ENCODE measurements at regions not wholly inside any gene's neighbourhood (a gene's known extent, or its start where the extent isn't known, plus 50 kb on each side); places are given as distances from the start of the nearest gene placed in this dataset.
A peak's percentile ranks its signal among the peaks of the same experiment; 100 is the strongest.

DNA sequence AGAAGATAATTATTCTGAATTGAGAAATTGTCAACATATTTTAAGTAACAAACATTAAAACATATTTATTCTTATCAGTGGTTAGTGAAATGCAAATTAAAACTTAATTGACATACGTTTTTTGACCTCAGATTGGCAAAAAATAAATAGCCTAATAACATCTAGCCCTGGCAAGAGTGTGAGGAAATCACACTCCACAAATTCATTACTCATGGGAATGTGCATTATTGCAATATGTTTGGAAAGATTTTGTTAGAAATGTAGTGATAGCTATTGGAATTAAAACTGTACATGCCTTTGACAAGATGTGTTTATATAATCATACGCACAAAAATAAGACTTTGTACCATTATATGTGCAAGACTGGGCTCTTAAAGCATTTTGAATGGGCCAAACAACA, 168.6 kb downstream of the KITLG start:
- H3K4me3 ChIP-seq (ENCODE audit: low read depth, low read length), result no peak overlapping the region
- TF ChIP-seq CTCF (IDR thresholded peaks at IDR 0.05; ENCODE audit: low read depth, low read length), result no peak

DNA sequence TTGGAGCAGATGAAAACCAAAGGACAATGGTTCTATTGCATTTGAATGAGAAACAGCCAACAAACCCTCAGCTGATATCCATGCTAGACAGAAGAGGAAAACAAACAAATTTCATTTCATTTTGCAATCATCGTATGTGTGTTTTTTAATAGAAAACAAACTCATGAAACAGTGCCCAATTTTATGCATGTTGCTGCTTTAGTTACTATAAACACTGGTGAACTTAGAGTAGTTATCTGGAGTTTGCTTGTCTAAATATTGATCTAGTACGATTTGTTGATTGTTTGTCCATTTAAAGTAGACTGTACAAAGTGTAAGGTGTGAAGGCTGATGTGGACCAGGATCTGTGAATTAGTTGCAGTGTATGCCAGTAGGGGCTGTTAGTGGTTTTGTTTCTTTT, 166.6 kb downstream of the KITLG start:
- no peak overlapping the region for H3K4me3 ChIP-seq (ENCODE audit: low read depth, low read length)
- TF ChIP-seq CTCF (IDR thresholded peaks at IDR 0.05; ENCODE audit: low read depth, low read length), result no peak

- TF ChIP-seq CTCF (IDR thresholded peaks at IDR 0.05; ENCODE audit: low read depth, low read length), result no peak
- H3K4me3 ChIP-seq (ENCODE audit: low read depth, low read length), result peak overlapping the region; percentile 25
Measured at GRCh38 chr12:88416155-88416554, 164.1 kb downstream of the KITLG start.

GRCh38 chr12:88416786-88417185, 163.5 kb downstream of the KITLG start:
- H3K4me3 ChIP-seq (ENCODE audit: low read depth, low read length), result peak overlapping the region; percentile 25
- TF ChIP-seq CTCF (IDR thresholded peaks at IDR 0.05; ENCODE audit: low read depth, low read length), result no peak

- peak overlapping the region; percentile 56 for H3K4me3 ChIP-seq (ENCODE audit: low read depth, low read length)
- no peak for TF ChIP-seq CTCF (IDR thresholded peaks at IDR 0.05; ENCODE audit: low read depth, low read length)
Measured at GRCh38 chr12:88417531-88417930, 162.7 kb downstream of the KITLG start.

- H3K4me3 ChIP-seq (ENCODE audit: low read depth, low read length), result peak overlapping the region; percentile 56
- no peak for TF ChIP-seq CTCF (IDR thresholded peaks at IDR 0.05; ENCODE audit: low read depth, low read length)
Measured at GRCh38 chr12:88418856-88419497, 161.3 kb downstream of the KITLG start.

GRCh38 chr12:88419794-88420193, 160.5 kb downstream of the KITLG start:
- H3K4me3 ChIP-seq (ENCODE audit: low read depth, low read length), result no peak overlapping the region
- TF ChIP-seq CTCF (IDR thresholded peaks at IDR 0.05; ENCODE audit: low read depth, low read length), result no peak

Measured in WI38 (cell line).